RWPE1 (cell line): ENCODE measurements at regions not wholly inside any gene's neighbourhood (a gene's known extent, or its start where the extent isn't known, plus 50 kb on each side); places are given as distances from the start of the nearest gene placed in this dataset.

Experiments used
- CTCF ChIA-PET: fragments of 350-600 bp; sonication (Branson Sonifier 250); formaldehyde crosslinking; extraction: SDS; loops from one replicate; lab custom pipeline; 2021; lab: Yijun Ruan, JAX
- POLR2A ChIA-PET: fragments of 400-600 bp; formaldehyde crosslinking; extraction: SDS; loops from one replicate; lab custom pipeline; 2020; ENCODE audit warnings: antibody characterized with exemption; ENCODE audit not compliant: low non-redundant PET; lab: Yijun Ruan, JAX
- DNase-seq: peaks from one replicate; pipeline ENCODE4 v3.0.0; 2012; ENCODE audit warnings: low spot score
- H3K27ac ChIP-seq: fragments of 450-650 bp; 2 replicates; pipeline ENCODE4 v1.5.1; 2017
- TF ChIP-seq, protein P1 (sequence below): fragments of 450-650 bp; conservative IDR thresholded peaks from 2 replicates; pipeline ENCODE4 v1.5.1; 2017; ENCODE audit warnings: low read depth, mild to moderate bottlenecking

DNA sequence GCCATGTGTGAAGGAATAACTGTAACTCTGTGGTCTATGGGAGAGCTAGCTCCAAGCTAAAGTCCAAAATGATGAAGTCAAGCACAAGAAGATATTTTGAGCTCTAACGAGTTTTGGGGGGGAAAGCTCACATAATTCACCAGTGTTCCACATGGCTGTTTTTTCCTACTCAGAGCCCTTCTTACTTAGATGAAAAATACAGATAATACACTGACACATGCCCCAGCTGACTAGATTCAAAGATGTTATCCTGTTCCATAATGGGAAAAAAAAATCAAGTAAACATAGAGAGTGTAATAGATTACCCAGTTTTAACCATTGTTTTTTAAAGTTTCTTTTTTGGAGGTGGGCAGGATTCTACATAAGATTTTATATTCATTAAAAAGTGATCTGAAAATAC is 86.6 kb downstream of the PRLHR start:
- ChIA-PET POLR2A (no interaction called here), CTCF (interaction anchor here (0.8 to 1.2 kb wide), 2 partner anchors 14 to 49 kb away, joined by 3 read pairs; no protein-coding TSS in a partner anchor)

DNA sequence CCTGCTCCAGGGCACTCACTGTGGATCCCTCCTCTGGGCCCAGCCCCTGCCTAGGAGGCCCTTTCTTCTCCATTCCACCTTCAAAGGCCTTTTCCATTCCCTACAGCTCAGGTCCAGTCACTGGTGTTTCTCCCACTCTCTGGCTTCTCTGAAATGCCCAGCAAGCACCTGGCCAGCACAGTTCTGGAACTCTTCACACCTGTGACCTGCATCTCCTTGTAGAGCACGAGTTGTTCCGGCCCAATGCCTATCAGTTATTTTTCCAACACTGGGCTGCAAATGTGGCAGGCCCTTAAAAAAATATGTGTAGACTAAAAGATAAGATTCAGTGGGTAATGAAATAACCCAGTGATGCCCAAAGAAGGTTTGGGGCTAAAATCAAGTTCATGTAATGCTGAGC is 87.1 kb downstream of the PRLHR start:
- no peak for DNase-seq
- CTCF ChIA-PET = interaction anchor here (0.8 kb wide), 1 partner anchor 49 kb away, joined by 3 read pairs; no protein-coding TSS in a partner anchor
- H3K27ac ChIP-seq = no peak overlapping the region
- TF ChIP-seq, protein P1, sequence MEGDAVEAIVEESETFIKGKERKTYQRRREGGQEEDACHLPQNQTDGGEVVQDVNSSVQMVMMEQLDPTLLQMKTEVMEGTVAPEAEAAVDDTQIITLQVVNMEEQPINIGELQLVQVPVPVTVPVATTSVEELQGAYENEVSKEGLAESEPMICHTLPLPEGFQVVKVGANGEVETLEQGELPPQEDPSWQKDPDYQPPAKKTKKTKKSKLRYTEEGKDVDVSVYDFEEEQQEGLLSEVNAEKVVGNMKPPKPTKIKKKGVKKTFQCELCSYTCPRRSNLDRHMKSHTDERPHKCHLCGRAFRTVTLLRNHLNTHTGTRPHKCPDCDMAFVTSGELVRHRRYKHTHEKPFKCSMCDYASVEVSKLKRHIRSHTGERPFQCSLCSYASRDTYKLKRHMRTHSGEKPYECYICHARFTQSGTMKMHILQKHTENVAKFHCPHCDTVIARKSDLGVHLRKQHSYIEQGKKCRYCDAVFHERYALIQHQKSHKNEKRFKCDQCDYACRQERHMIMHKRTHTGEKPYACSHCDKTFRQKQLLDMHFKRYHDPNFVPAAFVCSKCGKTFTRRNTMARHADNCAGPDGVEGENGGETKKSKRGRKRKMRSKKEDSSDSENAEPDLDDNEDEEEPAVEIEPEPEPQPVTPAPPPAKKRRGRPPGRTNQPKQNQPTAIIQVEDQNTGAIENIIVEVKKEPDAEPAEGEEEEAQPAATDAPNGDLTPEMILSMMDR = no peak
- POLR2A ChIA-PET = no interaction called here

More for the DNA sequence above, 86.6 kb downstream of the PRLHR start:
- DNase-seq = no peak
- H3K27ac ChIP-seq = no peak overlapping the region
- TF ChIP-seq, protein P1 = no peak

DNA sequence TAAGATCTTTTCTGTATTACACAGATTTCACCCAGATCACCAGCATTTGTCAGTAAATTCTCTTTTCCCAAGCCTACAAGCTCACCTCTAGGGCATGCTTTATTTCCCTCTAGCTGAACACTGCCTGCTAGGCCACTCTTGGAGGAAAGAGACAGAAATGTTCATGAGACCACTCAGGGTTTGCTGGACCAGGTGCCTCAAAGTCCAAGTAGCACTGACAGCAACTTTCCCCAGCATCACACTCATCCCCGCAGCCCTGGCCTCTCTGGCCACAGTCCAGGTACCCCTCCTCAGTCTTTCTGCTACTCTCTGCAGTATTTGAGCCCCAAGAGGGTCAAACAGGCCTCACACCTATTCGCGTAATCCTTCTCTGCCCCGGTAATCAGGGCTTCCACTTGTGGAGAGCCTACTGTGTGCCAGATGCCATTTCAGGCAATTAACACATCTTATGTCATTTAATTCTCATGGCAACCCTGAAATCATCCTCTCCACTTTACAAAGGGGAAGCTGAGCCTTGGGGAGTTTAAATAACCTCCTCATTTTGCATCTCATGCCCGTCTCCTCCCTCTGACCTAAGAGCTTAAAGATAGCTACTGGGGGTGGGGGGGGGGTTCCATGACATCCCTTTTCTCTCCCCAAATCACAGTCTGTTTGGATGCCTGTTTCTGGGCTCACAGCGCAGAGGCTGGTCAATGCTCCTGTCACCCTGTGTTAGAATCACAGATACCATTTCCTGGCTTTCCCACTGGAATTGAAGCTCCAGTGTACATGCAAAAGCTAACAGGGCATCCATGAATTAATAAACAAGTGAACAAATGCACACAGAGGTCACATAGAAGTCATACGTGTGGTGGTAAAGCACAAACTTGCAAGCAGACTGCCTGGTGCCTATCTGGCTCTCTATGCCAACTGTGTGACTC is 88.5 kb downstream of the PRLHR start:
- POLR2A ChIA-PET = no interaction called here
- no peak for DNase-seq
- TF ChIP-seq, protein P1 = no peak
- CTCF ChIA-PET = no interaction called here
- H3K27ac ChIP-seq = peak overlapping the region; percentile 41; the same call in 1 of the 2 replicates

DNA sequence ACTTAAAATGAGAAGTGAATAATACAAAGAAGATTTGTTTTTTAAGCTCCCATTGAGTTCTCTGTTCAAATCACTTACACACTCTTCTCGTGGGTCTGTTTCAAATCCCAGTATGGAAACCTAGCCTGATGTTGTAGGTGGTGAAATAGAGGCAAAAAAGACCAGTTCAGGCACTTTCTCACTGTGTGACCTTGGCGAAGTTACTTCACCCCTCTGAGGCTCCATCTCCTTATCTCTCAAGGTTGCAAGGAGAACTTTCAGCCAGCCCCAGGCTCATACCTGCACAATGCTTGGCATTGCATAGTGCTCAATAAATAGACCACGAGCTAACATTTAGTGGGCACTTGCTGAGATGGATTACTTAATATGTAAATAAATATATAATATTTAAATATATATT is 90.1 kb downstream of the PRLHR start:
- no peak overlapping the region for H3K27ac ChIP-seq
- DNase-seq = no peak
- ChIA-PET POLR2A (no interaction called here), CTCF (interaction anchor here (0.9 to 1.7 kb wide), 3 partner anchors 17 to 46 kb away, joined by 4 to 6 read pairs (median 5); no protein-coding TSS in a partner anchor)
- TF ChIP-seq, protein P1 = no peak

DNA sequence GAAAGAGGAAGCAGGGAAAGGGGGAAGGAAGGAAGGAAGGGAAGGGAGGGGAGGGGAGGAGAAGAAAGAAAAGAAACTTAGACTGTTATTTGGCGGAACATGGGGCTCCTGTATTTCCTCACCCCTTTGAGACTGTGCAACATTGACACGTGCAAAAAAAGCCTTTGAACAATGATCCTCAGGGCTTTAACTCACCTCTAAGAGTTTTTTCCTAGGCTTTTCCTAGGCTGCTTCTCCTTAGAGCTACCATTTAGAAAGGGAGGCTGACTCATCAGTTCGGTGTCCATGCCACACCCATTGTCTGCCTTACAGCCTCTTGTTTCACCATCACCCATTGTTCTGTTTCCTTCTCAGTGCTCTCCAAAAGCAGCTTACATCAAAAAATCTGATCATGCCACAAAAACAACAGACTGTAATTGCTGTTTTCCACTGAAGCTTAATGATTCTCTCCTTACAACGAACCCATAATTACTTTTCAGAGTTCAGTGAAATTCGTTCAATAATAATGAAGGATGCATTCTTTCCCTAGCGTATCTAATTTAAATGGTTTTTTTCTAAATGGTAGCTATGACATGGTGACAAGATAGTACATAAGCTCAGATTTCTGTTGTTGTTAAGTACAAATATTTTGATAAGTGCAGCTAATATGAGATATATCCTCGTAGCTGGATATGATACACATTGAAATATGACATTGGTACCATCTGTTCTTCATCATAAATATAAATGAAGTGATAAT is 90.8 kb downstream of the PRLHR start:
- peak; percentile 93 for DNase-seq
- POLR2A ChIA-PET = no interaction called here
- CTCF ChIA-PET = interaction anchor here (0.6 to 1.7 kb wide), 4 partner anchors 17 to 1069 kb away, joined by 3 to 6 read pairs (median 4); no protein-coding TSS in a partner anchor

DNA sequence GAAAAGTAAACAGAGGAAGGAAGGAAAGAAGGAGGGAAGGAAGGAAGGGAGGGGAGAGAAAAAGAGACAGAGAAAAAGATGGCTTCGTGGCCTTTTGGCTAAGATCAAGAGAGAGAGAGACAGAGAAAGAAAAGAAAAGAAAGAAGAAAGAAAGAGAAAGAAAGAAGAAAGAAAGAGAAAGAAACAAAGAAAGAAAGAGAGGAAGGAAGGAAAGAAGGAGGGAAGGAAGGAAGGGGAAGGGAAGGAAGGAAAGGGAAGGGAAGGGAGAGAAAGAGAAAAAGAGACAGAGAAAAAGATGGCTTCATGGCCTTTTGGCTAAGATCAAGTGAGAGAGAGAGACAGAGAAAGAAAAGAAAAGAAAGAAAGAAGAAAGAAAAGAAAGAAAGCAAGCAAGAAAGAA is 91.4 kb downstream of the PRLHR start:
- H3K27ac ChIP-seq = peak overlapping the region; percentile 100
- CTCF ChIA-PET = interaction anchor here (1.1 to 1.7 kb wide), 2 partner anchors 40 to 45 kb away, joined by 5 to 6 read pairs; no protein-coding TSS in a partner anchor
- DNase-seq = no peak
- TF ChIP-seq, protein P1 = no peak
- POLR2A ChIA-PET = no interaction called here

More for the DNA sequence above, 90.8 kb downstream of the PRLHR start:
- H3K27ac ChIP-seq = no peak overlapping the region; the same call in 1 of the 2 replicates
- TF ChIP-seq, protein P1 = no peak
